HepG2 (cell line): ENCODE measurements at regions not wholly inside any gene's neighbourhood (a gene's known extent, or its start where the extent isn't known, plus 50 kb on each side); places are given as distances from the start of the nearest gene placed in this dataset.

Experiments used
- ATAC-seq: fragments of 200-7000 bp; cut with Tn5 transposase; 3 replicates; pipeline ENCODE4 v1.9.1; 2020; ENCODE audit warnings: mild to moderate bottlenecking, moderate library complexity
- BruUV-seq: library from RNA; stranded (reverse); fragments of 400-500 nt; replicated peaks from 2 replicates; lab custom pipeline; 2021; lab: Mats Ljungman, UMichigan
- CTCF ChIA-PET: fragments of 300-600 bp; formaldehyde crosslinking; extraction: SDS; loops from one replicate; lab custom pipeline; 2021; ENCODE audit warnings: low total read pairs, inconsistent platforms, low intra/inter-chr PET ratio; lab: Yijun Ruan, JAX
- POLR2A ChIA-PET: fragments of 350-600 bp; sonication (Branson Sonifier 250); formaldehyde crosslinking; loops from one replicate; lab custom pipeline; 2020; ENCODE audit warnings: antibody characterized with exemption, inconsistent platforms; lab: Yijun Ruan, JAX
- DNase-seq: peaks from one replicate; pipeline ENCODE4 v3.0.0-alpha.2; 2015; ENCODE audit warnings: low spot score
- FAIRE-seq: peaks from 3 replicates; lab custom pipeline; 2011; peaks lifted over from hg19 to GRCh38; lab: Jason Lieb, UNC
- H2AFZ ChIP-seq: one replicate; pipeline ENCODE4 v1.6.1; 2011; ENCODE audit warnings: low read length, inconsistent platforms
- H3K27ac ChIP-seq: fragments of 300-600 bp; 3 replicates; pipeline ENCODE4 v1.8.0; 2011; ENCODE audit warnings: mixed run types, mild to moderate bottlenecking, mixed read lengths, low read length, inconsistent platforms; ENCODE audit not compliant: insufficient read depth; ENCODE audit errors: extremely low read length
- H3K27me3 ChIP-seq, 2 experiments: fragments of 200-600 bp in 1 of 2; 2 replicates in 1 of 2; 3 replicates in 1 of 2; pipeline versions ENCODE4 v1.6.0 to v1.8.0; 2011; ENCODE audit warnings: low read length in 2 of 2, mild to moderate bottlenecking in 2 of 2, moderate library complexity in 2 of 2, inconsistent platforms in 1 of 2; ENCODE audit not compliant: insufficient read depth in 2 of 2, control insufficient read depth in 1 of 2
- H3K36me3 ChIP-seq, 2 experiments: fragments of 200-600 bp in 1 of 2; replicated peaks in 1 of 2; 2 replicates in 1 of 2; 3 replicates in 1 of 2; pipeline versions ENCODE4 v1.5.1 to v1.8.0; 2011; ENCODE audit warnings: low read length in 2 of 2, inconsistent platforms in 1 of 2; ENCODE audit not compliant: insufficient read depth in 2 of 2, control insufficient read depth in 1 of 2
- H3K4me1 ChIP-seq: 2 replicates; pipeline ENCODE4 v1.5.1; 2012; ENCODE audit warnings: low read length, inconsistent platforms; ENCODE audit not compliant: insufficient read depth
- H3K4me2 ChIP-seq: 2 replicates; pipeline ENCODE4 v1.6.0; 2011; ENCODE audit warnings: low read depth, low read length, inconsistent platforms
- H3K4me3 ChIP-seq, 3 experiments: fragments of 200-600 bp in 1 of 3; sonication (generic), shearing (Covaris generic) in 1 of 3; replicated peaks in 1 of 3; 2 replicates each; pipeline ENCODE4 v1.5.1; 2011 to 2016; ENCODE audit warnings: low read length in 3 of 3, inconsistent platforms in 2 of 3, low read depth in 2 of 3, mild to moderate bottlenecking in 2 of 3, control low read depth in 1 of 3, mixed read lengths in 1 of 3; ENCODE audit not compliant: insufficient read depth in 1 of 3
- H3K79me2 ChIP-seq: one replicate; pipeline ENCODE4 v1.6.1; 2011; ENCODE audit warnings: low read length, inconsistent platforms; ENCODE audit not compliant: insufficient read depth
- H3K9ac ChIP-seq: 2 replicates; pipeline ENCODE4 v1.6.0; 2011; ENCODE audit warnings: mild to moderate bottlenecking, low read depth, low read length, inconsistent platforms; ENCODE audit not compliant: insufficient read depth
- H3K9me3 ChIP-seq: 2 replicates; pipeline ENCODE4 v1.5.1; 2012; ENCODE audit warnings: mild to moderate bottlenecking, low read length
- H4K20me1 ChIP-seq: 2 replicates; pipeline ENCODE4 v1.6.0; 2011; ENCODE audit warnings: inconsistent platforms, mild to moderate bottlenecking, low read length, moderate library complexity; ENCODE audit not compliant: insufficient read depth
- ATF7 ChIP-seq, 2 experiments: fragments of 450-650 bp in 1 of 2; sonication (generic) in 1 of 2; formaldehyde crosslinking in 1 of 2; IDR thresholded peaks; 2 replicates each; pipeline versions ENCODE4 v1.4.0 to v1.6.1; 2016 to 2020; ENCODE audit warnings: antibody characterized with exemption in 1 of 2, mild to moderate bottlenecking in 1 of 2, missing genetic modification reagents in 1 of 2
- FOXP1 ChIP-seq, 2 experiments: fragments of 450-650 bp in 1 of 2; IDR thresholded peaks; 2 replicates each; pipeline ENCODE4 v1.6.1; 2017 to 2018; ENCODE audit warnings: antibody characterized with exemption in 1 of 2
- HHEX ChIP-seq: IDR thresholded peaks from 2 replicates; pipeline ENCODE4 v1.6.1; 2016; ENCODE audit warnings: control low read depth
- KDM6A ChIP-seq: IDR thresholded peaks from 2 replicates; pipeline ENCODE4 v1.6.1; 2016; ENCODE audit warnings: low read depth
- PAWR ChIP-seq: sonication (generic); formaldehyde crosslinking; IDR thresholded peaks from 2 replicates; pipeline ENCODE4 v1.4.0; 2020; ENCODE audit warnings: missing genetic modification reagents, mild to moderate bottlenecking, borderline replicate concordance
- SIX1 ChIP-seq: sonication (generic); formaldehyde crosslinking; IDR thresholded peaks from 2 replicates; pipeline ENCODE4 v1.4.0; 2020; ENCODE audit warnings: missing genetic modification reagents, borderline replicate concordance
- ZFP62 ChIP-seq: sonication (generic); formaldehyde crosslinking; IDR thresholded peaks from 2 replicates; pipeline ENCODE4 v1.4.0; 2020; ENCODE audit warnings: missing genetic modification reagents
- ZMAT3 ChIP-seq: sonication (generic); formaldehyde crosslinking; conservative IDR thresholded peaks from 2 replicates; pipeline ENCODE4 v1.7.0; 2021; ENCODE audit warnings: missing genetic modification reagents
- ZNF329 ChIP-seq: sonication (generic); formaldehyde crosslinking; IDR thresholded peaks from 2 replicates; pipeline ENCODE4 v1.9.0; 2021; ENCODE audit warnings: low read depth, mild to moderate bottlenecking, missing genetic modification reagents
- ZNF335 ChIP-seq: sonication (generic); formaldehyde crosslinking; IDR thresholded peaks from 2 replicates; pipeline ENCODE4 v1.4.0; 2020; ENCODE audit warnings: missing genetic modification reagents
- WGBS: methylation state at CpG from one replicate; pipeline ENCODE4 v1.1.6; 2017; ENCODE audit warnings: low lambda C conversion rate; 5-methylcytosine and 5-hydroxymethylcytosine counted together
- in situ Hi-C: cut with HindIII; loops from 2 replicates; pipeline ENCODE4 v1.10.0; 2017; ENCODE audit warnings: low pct_unique_long_range_greater_than_20kb; ENCODE audit not compliant: extremely low pct_ligation_motif_present
- intact Hi-C: fragments of 100-400 bp; cut with micrococcal nuclease; formaldehyde crosslinking; loops from one replicate; pipeline ENCODE4 v1.10.0; 2022; ENCODE audit not compliant: unreplicated experiment
- TF ChIP-seq, protein P1 (sequence below): sonication (generic); formaldehyde crosslinking; IDR thresholded peaks from 2 replicates; pipeline ENCODE4 v1.5.0; 2020; ENCODE audit warnings: missing genetic modification reagents
- TF ChIP-seq, protein P2 (sequence below): sonication (generic); formaldehyde crosslinking; IDR thresholded peaks from 2 replicates; pipeline ENCODE4 v1.8.0; 2022; ENCODE audit warnings: missing genetic modification reagents, mild to moderate bottlenecking, borderline replicate concordance
- TF ChIP-seq, protein P3 (sequence below): sonication (generic); formaldehyde crosslinking; IDR thresholded peaks from 2 replicates; pipeline ENCODE4 v1.4.0; 2020; ENCODE audit warnings: mild to moderate bottlenecking, missing genetic modification reagents, borderline replicate concordance

DNA sequence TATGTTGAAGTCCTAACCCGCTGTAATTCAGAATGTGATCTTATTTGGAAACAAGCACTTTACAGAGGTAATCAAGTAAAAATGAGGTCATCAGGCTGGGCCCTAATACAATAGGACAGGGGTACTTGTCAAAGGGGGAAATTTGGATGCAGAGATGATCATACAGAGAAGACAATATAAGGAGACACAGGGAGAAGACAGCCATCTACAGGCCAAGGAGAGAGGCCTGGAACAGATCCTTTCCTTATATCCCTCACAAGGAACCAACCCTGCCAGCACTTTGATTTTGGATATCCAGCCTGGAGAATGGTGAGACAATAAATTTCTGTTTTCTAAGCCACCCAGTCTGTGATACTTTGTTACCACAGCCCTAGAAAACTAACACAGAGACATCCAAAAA lies 104.3 kb downstream of the METTL4 start:
- Histone ChIP-seq H3K27ac (no peak overlapping the region), H3K9ac (no peak overlapping the region), H3K4me3 (no peak overlapping the region)
- ChIA-PET POLR2A (no interaction called here), CTCF (no interaction called here)
- TF ChIP-seq ATF7 (IDR thresholded peaks at IDR 0.05), result peak; percentile 50
- no peak for TF ChIP-seq ATF7 (CRISPR knock-in tag; IDR thresholded peaks at IDR 0.05)
- TF ChIP-seq ZFP62 (CRISPR knock-in tag), result no peak
- no peak for TF ChIP-seq PAWR (CRISPR knock-in tag)
- TF ChIP-seq ZNF329 (CRISPR knock-in tag), result no peak
- TF ChIP-seq, all 625 proteins: peak for 1
- DNase-seq, result no peak
- no peaks in the 10 kb centered on the region for H3K4me1 ChIP-seq
- 4% methylated on average over 1 of the region's 1 CpG for WGBS
- no peaks in the 10 kb centered on the region for H3K27me3 ChIP-seq
- H3K9me3 ChIP-seq, result no peaks in the 10 kb centered on the region
- BruUV-seq, result no TSS peak
- ATAC-seq, result no peak
- no peaks in the 10 kb centered on the region for H3K36me3 ChIP-seq
- no peak overlapping the region for H3K4me2 ChIP-seq
- intact Hi-C loops, result no loop called here
- H2AFZ ChIP-seq, result no peak overlapping the region
- H4K20me1 ChIP-seq, result no peaks in the 10 kb centered on the region
- in situ Hi-C loops, result no loop called here
- FAIRE-seq, result no peak
- no peaks in the 10 kb centered on the region for H3K79me2 ChIP-seq

DNA sequence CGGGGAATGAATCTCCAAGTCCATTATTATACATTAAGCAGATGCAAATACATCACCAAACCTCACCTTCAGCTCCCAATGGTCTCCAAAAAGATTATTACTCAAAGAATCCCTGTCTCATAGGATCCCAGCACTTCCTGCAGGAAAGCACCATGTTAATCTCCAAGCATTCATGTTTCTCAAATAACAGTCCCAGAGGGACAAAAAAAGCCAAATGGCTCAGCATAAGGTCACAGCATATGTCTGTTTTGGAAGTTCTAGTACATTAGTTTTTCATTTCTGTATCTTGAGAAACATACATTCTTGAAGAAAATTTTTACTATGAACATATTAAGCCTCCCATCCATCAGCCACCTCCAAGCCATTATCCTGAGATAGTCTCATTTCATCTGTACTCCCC lies 103.3 kb downstream of the METTL4 start:
- Histone ChIP-seq H3K79me2 (no peaks in the 10 kb centered on the region), H4K20me1 (no peaks in the 10 kb centered on the region), H3K4me1 (no peaks in the 10 kb centered on the region), H3K27ac (no peak overlapping the region), H2AFZ (no peak overlapping the region), H3K4me3 (no peak overlapping the region), H3K4me2 (no peak overlapping the region), H3K9ac (no peak overlapping the region), H3K9me3 (no peaks in the 10 kb centered on the region), H3K36me3 (no peaks in the 10 kb centered on the region), H3K27me3 (no peaks in the 10 kb centered on the region)
- no TSS peak for BruUV-seq
- no peak for FAIRE-seq
- ChIA-PET POLR2A (no interaction called here), CTCF (no interaction called here)
- no peak for DNase-seq
- in situ Hi-C loops (no loop called here), intact Hi-C loops (no loop called here)
- WGBS, result 0% methylated on average over 1 of the region's 1 CpG
- ATAC-seq, result no peak
- TF ChIP-seq KDM6A (CRISPR knock-in tag) (no peak), SIX1 (CRISPR knock-in tag) (no peak), ZMAT3 (CRISPR knock-in tag) (no peak), ZNF335 (no peak), HHEX (CRISPR knock-in tag) (no peak), FOXP1 (IDR thresholded peaks at IDR 0.05) (no peak), FOXP1 (CRISPR knock-in tag; IDR thresholded peaks at IDR 0.05) (no peak)
- TF ChIP-seq, protein P1, sequence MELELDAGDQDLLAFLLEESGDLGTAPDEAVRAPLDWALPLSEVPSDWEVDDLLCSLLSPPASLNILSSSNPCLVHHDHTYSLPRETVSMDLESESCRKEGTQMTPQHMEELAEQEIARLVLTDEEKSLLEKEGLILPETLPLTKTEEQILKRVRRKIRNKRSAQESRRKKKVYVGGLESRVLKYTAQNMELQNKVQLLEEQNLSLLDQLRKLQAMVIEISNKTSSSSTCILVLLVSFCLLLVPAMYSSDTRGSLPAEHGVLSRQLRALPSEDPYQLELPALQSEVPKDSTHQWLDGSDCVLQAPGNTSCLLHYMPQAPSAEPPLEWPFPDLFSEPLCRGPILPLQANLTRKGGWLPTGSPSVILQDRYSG (CRISPR knock-in tag), result no peak
- TF ChIP-seq, protein P2, sequence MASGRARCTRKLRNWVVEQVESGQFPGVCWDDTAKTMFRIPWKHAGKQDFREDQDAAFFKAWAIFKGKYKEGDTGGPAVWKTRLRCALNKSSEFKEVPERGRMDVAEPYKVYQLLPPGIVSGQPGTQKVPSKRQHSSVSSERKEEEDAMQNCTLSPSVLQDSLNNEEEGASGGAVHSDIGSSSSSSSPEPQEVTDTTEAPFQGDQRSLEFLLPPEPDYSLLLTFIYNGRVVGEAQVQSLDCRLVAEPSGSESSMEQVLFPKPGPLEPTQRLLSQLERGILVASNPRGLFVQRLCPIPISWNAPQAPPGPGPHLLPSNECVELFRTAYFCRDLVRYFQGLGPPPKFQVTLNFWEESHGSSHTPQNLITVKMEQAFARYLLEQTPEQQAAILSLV (CRISPR knock-in tag), result no peak
- TF ChIP-seq, protein P3, sequence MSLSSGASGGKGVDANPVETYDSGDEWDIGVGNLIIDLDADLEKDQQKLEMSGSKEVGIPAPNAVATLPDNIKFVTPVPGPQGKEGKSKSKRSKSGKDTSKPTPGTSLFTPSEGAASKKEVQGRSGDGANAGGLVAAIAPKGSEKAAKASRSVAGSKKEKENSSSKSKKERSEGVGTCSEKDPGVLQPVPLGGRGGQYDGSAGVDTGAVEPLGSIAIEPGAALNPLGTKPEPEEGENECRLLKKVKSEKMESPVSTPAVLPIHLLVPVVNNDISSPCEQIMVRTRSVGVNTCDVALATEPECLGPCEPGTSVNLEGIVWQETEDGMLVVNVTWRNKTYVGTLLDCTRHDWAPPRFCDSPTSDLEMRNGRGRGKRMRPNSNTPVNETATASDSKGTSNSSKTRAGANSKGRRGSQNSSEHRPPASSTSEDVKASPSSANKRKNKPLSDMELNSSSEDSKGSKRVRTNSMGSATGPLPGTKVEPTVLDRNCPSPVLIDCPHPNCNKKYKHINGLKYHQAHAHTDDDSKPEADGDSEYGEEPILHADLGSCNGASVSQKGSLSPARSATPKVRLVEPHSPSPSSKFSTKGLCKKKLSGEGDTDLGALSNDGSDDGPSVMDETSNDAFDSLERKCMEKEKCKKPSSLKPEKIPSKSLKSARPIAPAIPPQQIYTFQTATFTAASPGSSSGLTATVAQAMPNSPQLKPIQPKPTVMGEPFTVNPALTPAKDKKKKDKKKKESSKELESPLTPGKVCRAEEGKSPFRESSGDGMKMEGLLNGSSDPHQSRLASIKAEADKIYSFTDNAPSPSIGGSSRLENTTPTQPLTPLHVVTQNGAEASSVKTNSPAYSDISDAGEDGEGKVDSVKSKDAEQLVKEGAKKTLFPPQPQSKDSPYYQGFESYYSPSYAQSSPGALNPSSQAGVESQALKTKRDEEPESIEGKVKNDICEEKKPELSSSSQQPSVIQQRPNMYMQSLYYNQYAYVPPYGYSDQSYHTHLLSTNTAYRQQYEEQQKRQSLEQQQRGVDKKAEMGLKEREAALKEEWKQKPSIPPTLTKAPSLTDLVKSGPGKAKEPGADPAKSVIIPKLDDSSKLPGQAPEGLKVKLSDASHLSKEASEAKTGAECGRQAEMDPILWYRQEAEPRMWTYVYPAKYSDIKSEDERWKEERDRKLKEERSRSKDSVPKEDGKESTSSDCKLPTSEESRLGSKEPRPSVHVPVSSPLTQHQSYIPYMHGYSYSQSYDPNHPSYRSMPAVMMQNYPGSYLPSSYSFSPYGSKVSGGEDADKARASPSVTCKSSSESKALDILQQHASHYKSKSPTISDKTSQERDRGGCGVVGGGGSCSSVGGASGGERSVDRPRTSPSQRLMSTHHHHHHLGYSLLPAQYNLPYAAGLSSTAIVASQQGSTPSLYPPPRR (CRISPR knock-in tag), result no peak
